ENCODE measurements at regions not wholly inside any gene's neighbourhood (a gene's known extent, or its start where the extent isn't known, plus 50 kb on each side); places are given as distances from the start of the nearest gene placed in this dataset.

GRCh38 chr10:78957471-78958039, 111.2 kb upstream of the ZMIZ1 start:
- no peak for TF ChIP-seq CTCF (conservative IDR thresholded peaks at IDR 0.05; ENCODE audit: low read length)
- TF ChIP-seq EZH2phosphoT487 (IDR thresholded peaks at IDR 0.05; ENCODE audit: borderline replicate concordance, low read depth, low read length): no peak

Measured in OCI-LY7 (cell line).